Natural killer cell (primary cell): ENCODE measurements at regions not wholly inside any gene's neighbourhood (a gene's known extent, or its start where the extent isn't known, plus 50 kb on each side); places are given as distances from the start of the nearest gene placed in this dataset.

Experiments
- ATAC-seq, 3 donors: fragments of 150-1000 bp in 2 of 3; fragments of 200-7000 bp in 1 of 3; cut with Tn5 transposase; 1 replicate in 1 of 3; 2 replicates in 2 of 3; pipeline ENCODE4 v1.10.0; 2021; ENCODE audit warnings: mild to moderate bottlenecking in 2 of 3, moderate library complexity in 2 of 3
- DNase-seq, 2 donors: peaks; one replicate each; pipeline versions ENCODE4 v3.0.0 to v3.0.0-alpha.2; 2013 to 2021; ENCODE audit warnings: mixed read lengths in 1 of 2
- H3K27ac ChIP-seq: one replicate; pipeline ENCODE4 v1.5.1; 2013; ENCODE audit warnings: mild to moderate bottlenecking, low read length
- H3K27me3 ChIP-seq: one replicate; pipeline ENCODE4 v1.6.1; 2013; ENCODE audit warnings: low read length; ENCODE audit not compliant: control insufficient read depth, insufficient read depth
- H3K36me3 ChIP-seq: one replicate; pipeline ENCODE4 v1.6.1; 2013; ENCODE audit warnings: low read length; ENCODE audit not compliant: control insufficient read depth, insufficient read depth
- H3K4me1 ChIP-seq: one replicate; pipeline ENCODE4 v1.6.1; 2013; ENCODE audit warnings: low read length; ENCODE audit not compliant: control insufficient read depth, insufficient read depth
- H3K4me3 ChIP-seq: one replicate; pipeline ENCODE4 v1.5.1; 2013; ENCODE audit warnings: low read length
- H3K9me3 ChIP-seq: one replicate; pipeline ENCODE4 v1.6.1; 2013; ENCODE audit warnings: low read length; ENCODE audit not compliant: control insufficient read depth, insufficient read depth
- H3K27ac Mint-ChIP-seq, 2 donors: one replicate each; pipeline ENCODE4 v1.8.0; 2022; ENCODE audit warnings: mild to moderate bottlenecking in 2 of 2, mixed read lengths in 2 of 2, moderate library complexity in 1 of 2
- H3K27me3 Mint-ChIP-seq, 2 donors: one replicate each; pipeline ENCODE4 v1.8.0; 2022; ENCODE audit warnings: low read depth in 2 of 2, mixed read lengths in 2 of 2
- H3K36me3 Mint-ChIP-seq: one replicate; pipeline ENCODE4 v1.8.0; 2022; ENCODE audit warnings: mixed read lengths
- H3K4me1 Mint-ChIP-seq, 2 donors: one replicate each; pipeline ENCODE4 v1.8.0; 2022; ENCODE audit warnings: mixed read lengths in 2 of 2
- H3K4me3 Mint-ChIP-seq: one replicate; pipeline ENCODE4 v1.8.0; 2022; ENCODE audit warnings: mild to moderate bottlenecking, moderate library complexity, mixed read lengths
- H3K9me3 Mint-ChIP-seq, 2 donors: one replicate each; pipeline ENCODE4 v1.8.0; 2022; ENCODE audit warnings: mixed read lengths in 2 of 2
- CTCF ChIP-seq: fragments of 200-600 bp; IDR thresholded peaks from one replicate; pipeline ENCODE4 v1.8.0; 2022; ENCODE audit warnings: antibody characterized with exemption
- WGBS: methylation state at CpG from one replicate; pipeline ENCODE4 v1.1.7; 2013; ENCODE audit warnings: missing lambda C conversion rate; ENCODE audit not compliant: insufficient coverage; 5-methylcytosine and 5-hydroxymethylcytosine counted together
- intact Hi-C: fragments of 100-400 bp; cut with micrococcal nuclease; formaldehyde crosslinking; loops from one replicate; pipeline ENCODE4 v1.14.2; 2022

GRCh38 chr2:217000406-217000805, 140.5 kb upstream of the TNP1 start:
- no peak for ATAC-seq
- Histone ChIP-seq H3K36me3 (no peaks in the 10 kb centered on the region), H3K27ac (no peak overlapping the region), H3K9me3 (no peaks in the 10 kb centered on the region), H3K4me1 (no peaks in the 10 kb centered on the region), H3K4me3 (no peak overlapping the region), H3K27me3 (peaks cover 2% of the 10 kb centered on the region)
- Mint-ChIP-seq H3K27ac (no peak overlapping the region), H3K27me3 (peaks cover 9 to 12% of the 10 kb centered on the region in 2 donors), H3K4me1 (no peaks in the 10 kb centered on the region), H3K36me3 (no peaks in the 10 kb centered on the region), H3K9me3 (no peaks in the 10 kb centered on the region), H3K4me3 (no peak overlapping the region)
- 81% methylated on average over 3 of the region's 3 CpGs for WGBS
- no peak for DNase-seq
- no peak for TF ChIP-seq CTCF
- intact Hi-C loops: no loop called here

- Histone ChIP-seq H3K27ac (no peak overlapping the region), H3K4me3 (no peak overlapping the region), H3K36me3 (no peaks in the 10 kb centered on the region), H3K4me1 (no peaks in the 10 kb centered on the region), H3K9me3 (no peaks in the 10 kb centered on the region), H3K27me3 (peaks cover 2% of the 10 kb centered on the region)
- ATAC-seq (no peak), DNase-seq (no peak)
- no peaks in the 10 kb centered on the region for H3K9me3 Mint-ChIP-seq
- H3K27me3 Mint-ChIP-seq: peaks cover 8 to 20% of the 10 kb centered on the region in 2 donors
- no peaks in the 10 kb centered on the region for H3K4me1 Mint-ChIP-seq
- no peak overlapping the region for H3K27ac Mint-ChIP-seq
- intact Hi-C loops: no loop called here
- WGBS: 88% methylated on average over 8 of the region's 8 CpGs
- H3K4me3 Mint-ChIP-seq: no peak overlapping the region
- no peaks in the 10 kb centered on the region for H3K36me3 Mint-ChIP-seq
- no peak for TF ChIP-seq CTCF
These were observed 136.5 kb upstream of the TNP1 start for GRCh38 chr2:216996279-216996845.

GRCh38 chr2:216994353-216994854, 134.5 kb upstream of the TNP1 start:
- Mint-ChIP-seq H3K36me3 (no peaks in the 10 kb centered on the region), H3K27ac (no peak overlapping the region), H3K9me3 (no peaks in the 10 kb centered on the region), H3K27me3 (peaks cover 12 to 31% of the 10 kb centered on the region in 2 donors), H3K4me3 (no peak overlapping the region), H3K4me1 (no peaks in the 10 kb centered on the region)
- Histone ChIP-seq H3K9me3 (no peaks in the 10 kb centered on the region), H3K4me1 (no peaks in the 10 kb centered on the region), H3K27me3 (peaks cover 2% of the 10 kb centered on the region), H3K27ac (no peak overlapping the region), H3K36me3 (no peaks in the 10 kb centered on the region), H3K4me3 (no peak overlapping the region)
- 81% methylated on average over 7 of the region's 7 CpGs for WGBS
- ATAC-seq: no peak
- intact Hi-C loops: no loop called here
- TF ChIP-seq CTCF: no peak
- DNase-seq: no peak

GRCh38 chr2:216992056-216992675, 132.3 kb upstream of the TNP1 start:
- Histone ChIP-seq H3K4me1 (no peaks in the 10 kb centered on the region), H3K4me3 (no peak overlapping the region), H3K27me3 (no peaks in the 10 kb centered on the region), H3K27ac (no peak overlapping the region), H3K36me3 (no peaks in the 10 kb centered on the region), H3K9me3 (no peaks in the 10 kb centered on the region)
- WGBS: 89% methylated on average over 3 of the region's 3 CpGs
- intact Hi-C loops: no loop called here
- Mint-ChIP-seq H3K27me3 (peaks cover 16 to 31% of the 10 kb centered on the region in 2 donors), H3K27ac (no peak overlapping the region), H3K4me3 (no peak overlapping the region), H3K36me3 (no peaks in the 10 kb centered on the region), H3K4me1 (no peaks in the 10 kb centered on the region), H3K9me3 (no peaks in the 10 kb centered on the region)
- TF ChIP-seq CTCF: no peak
- ATAC-seq (no peak), DNase-seq (no peak)
